SHP77 treated with DMSO at 0.1 percent for 48 hours (cell line): ENCODE measurements at regions not wholly inside any gene's neighbourhood (a gene's known extent, or its start where the extent isn't known, plus 50 kb on each side); places are given as distances from the start of the nearest gene placed in this dataset.

Experiments
- DNase-seq: peaks from one replicate; lab custom pipeline; 2025; lab: John Stamatoyannopoulos, UW

DNA sequence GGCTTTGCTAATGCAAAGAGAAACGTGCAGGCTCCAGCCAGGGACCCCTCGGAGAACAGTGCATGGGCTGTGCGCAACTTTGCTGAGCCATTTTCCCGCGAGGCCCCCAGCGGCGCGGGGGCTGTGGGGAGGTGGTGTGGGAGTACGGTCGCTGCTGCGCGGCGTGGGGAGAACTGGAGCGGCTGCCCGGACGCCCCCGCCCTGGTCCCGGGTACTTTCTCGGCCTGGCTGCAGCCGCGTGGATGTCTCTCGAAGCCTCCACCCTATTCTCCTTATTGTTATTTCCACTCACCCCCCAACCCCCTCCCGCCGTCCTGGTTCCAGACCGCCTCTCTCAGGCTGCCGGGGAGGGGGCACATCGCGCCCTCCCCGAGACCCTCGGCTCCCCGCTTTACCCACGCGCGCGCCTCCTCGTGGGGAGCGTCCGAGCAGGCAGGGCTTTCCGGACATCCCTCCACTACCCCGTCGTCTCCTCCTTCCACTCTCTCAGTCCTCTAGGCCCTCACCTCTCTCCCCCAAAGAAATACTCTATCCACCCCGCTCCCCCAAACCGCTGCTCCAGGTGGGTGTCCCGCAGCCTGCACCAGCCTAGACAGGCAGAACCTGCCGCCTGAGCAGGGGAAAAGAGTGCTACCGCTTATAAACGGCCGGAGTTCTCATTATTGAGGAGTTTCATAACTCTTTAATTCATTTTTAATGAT, 68.6 kb upstream of the TBCA start:
- DNase-seq = no peak

DNA sequence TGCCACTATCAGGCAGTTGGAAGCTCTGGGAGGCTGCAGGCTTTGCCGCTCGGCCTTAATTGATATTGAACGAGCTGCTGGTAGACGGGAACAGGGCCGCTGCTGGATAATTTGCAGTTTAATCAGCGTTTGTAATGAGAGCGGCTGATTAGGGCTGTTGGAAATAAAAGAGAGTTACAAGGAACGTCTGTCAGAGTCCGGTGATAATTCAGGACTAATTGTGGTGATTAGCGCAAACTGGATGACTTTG, 68.2 kb upstream of the TBCA start:
- no peak for DNase-seq

DNA sequence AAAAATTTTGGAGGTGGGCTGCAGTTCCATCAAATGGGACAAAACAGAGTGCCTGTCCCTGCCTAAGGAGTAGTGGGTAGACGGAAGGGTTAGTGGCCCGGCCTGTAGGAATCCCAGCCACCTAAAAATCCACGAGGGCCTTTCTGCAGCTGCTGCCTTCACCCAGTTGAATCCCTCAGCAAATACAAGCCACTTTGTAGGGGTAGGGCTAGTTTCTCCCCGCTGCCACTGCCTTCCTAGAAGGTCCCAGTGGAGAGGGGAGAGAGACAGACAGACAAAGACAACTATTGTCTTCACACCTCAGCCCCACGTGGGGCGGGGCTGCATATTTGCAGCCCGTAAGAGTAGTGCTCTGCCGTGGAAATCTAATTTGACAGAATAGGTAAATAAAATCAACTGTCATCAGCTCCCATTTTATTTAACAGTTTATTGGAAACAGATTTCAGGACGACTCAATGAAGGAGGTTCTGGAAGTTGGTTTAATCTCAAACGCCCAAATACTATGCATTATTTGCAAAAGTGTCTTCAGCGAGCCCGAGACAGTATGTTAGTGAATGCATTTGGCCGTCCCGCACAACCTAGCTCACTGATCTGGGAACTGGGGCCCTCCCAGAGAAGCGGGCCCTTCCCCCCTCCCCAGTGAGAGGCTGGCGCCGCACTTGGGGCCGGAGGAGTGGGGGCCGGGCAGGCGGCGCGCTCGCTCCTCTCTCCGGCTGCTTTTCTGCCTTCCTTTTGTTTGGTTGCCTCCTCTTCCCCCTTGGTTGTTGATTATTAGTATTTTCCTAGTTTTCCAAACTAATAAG, 67.6 kb upstream of the TBCA start:
- no peak for DNase-seq

DNA sequence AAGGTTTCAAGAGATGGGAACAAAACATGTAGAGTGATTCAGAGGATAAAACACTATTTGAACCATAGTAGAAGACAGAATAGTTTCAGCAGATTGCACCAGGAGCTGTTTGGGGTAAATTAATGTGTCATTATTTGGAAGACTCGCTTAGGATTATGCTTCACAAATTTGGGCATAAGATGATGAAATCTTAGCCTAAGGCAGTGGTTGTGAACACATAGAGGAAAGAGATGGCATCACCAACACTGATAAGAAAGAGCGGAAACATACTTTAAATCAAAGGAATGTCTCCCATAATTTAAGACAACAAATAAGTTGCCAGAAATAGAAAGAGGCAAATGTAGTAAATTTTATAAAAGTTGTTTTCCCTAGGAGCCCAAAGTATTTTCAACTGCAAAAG, 66.1 kb upstream of the TBCA start:
- no peak for DNase-seq

DNA sequence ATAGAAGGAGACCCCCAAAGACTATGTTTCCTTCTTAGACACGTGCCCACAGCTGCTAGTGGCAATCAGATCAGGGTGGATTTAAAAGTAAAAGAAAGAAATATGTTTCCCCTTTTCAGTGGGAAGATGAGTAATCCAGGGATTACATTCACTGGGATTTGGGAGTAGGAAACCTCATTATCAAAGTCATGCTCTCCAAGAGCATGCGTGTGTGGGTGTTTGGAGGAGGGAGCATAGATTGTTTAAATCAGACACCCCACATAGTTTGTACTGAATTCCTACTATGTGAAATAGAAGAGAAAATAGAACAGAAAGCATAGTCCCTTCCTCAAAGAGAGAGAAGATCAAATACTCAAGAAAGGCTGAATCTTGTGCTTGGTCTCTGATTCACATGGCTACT, 65.5 kb upstream of the TBCA start:
- DNase-seq = no peak

DNA sequence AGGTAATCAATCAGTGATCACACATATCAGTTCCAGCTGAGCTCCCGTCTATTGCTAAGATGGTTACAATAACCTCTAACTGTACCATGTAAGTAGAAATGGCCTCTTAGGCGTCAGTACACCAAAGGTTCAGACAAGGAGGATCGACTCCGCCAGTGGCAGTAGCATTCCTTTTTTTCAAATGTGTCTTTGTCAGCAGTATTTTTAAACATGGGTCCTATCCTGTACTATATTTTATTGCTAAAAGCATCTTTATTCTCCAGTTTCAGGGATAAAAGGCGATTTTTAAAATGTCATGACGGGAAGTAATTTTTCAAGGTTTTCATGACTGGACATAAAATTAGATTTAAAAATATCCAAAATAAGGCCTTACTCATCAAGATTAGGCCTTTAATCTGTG, 64.8 kb upstream of the TBCA start:
- no peak for DNase-seq

DNA sequence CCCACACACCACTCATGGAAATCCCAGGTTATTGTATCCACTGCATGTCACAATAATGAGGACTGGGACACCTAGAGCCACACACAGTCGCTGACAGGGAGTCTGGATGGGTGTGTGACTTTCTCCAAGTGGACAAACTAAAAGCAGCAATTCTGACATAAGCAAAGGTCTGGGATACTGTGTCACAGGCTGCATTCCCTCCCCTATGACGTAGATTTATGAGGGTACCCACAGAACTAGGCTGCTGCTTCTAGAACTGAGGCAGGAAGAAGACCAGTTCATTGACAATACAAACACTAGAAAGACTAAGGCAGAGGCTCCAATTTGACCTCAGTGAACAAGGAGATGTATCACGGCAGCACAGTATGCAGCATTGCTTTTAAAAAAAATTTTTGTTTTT, 63.6 kb upstream of the TBCA start:
- DNase-seq = no peak

DNA sequence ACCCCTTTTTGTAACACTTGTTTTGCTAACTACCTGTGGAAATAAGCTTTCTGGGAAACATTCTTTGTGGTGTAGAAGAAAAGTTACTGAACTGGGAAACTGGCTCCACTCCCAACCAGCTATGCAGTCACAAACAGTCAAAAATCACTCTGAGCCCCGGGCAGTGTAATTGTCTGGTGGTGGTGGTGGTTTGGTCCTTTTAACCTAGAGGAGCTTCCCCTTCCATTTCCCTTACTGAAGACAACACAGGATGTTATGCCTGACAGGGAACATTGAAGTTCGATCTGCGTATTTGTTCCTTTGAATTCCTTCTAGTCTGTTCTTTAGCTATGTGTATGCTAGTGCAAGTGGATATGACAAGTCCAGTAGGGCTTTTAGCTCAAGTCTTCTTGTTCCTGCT, 56.8 kb upstream of the TBCA start:
- DNase-seq = no peak

DNA sequence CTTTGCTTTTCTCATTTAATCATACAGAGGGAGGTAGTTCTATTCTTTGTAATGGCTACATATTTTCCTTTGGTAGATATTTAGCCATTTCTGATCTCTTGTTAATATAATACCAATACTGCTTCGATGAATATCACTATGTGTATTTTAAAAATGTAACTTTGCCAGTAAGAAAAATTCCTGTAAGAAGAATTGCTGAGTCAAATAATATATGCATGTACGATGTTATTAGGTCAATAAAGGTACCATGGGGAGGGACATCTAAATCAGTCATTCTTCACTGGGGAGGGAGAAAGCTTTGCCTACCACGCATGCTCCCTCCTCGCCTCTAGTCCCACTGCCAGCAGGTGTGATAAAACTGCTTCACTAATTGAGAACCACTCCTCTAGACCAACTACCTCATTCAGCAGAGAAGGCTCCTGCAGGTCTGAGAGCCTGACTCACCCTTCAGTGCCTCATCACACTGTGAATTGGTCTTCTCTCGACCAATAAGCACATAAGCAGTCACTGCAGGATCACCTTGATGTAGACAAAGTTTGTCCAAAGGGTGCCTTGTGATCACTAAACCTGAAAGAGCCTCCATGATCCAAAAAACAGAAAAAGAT, 56.1 kb upstream of the TBCA start:
- no peak for DNase-seq

DNA sequence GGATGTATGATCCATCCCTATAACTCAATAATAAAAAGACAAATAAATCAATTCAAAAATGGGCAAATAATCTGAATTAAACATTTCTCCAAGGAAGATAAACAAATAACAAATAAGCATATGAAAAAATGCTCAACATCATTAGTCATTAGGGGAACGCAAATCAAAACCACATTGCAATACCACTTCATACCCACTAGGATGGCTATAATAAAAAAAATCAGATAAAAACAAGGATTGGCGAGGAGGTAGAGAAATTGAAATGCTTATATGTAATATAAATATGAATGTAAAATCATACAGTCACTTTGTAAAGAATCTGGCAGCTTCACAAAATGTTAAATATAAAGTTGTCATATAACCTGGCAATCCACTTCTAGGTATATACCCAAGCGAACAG, 52.3 kb upstream of the TBCA start:
- no peak for DNase-seq
